ENCODE measurements at regions not wholly inside any gene's neighbourhood (a gene's known extent, or its start where the extent isn't known, plus 50 kb on each side); places are given as distances from the start of the nearest gene placed in this dataset.

- TF ChIP-seq, protein P1, sequence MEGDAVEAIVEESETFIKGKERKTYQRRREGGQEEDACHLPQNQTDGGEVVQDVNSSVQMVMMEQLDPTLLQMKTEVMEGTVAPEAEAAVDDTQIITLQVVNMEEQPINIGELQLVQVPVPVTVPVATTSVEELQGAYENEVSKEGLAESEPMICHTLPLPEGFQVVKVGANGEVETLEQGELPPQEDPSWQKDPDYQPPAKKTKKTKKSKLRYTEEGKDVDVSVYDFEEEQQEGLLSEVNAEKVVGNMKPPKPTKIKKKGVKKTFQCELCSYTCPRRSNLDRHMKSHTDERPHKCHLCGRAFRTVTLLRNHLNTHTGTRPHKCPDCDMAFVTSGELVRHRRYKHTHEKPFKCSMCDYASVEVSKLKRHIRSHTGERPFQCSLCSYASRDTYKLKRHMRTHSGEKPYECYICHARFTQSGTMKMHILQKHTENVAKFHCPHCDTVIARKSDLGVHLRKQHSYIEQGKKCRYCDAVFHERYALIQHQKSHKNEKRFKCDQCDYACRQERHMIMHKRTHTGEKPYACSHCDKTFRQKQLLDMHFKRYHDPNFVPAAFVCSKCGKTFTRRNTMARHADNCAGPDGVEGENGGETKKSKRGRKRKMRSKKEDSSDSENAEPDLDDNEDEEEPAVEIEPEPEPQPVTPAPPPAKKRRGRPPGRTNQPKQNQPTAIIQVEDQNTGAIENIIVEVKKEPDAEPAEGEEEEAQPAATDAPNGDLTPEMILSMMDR (conservative IDR thresholded peaks at IDR 0.05; ENCODE audit: low read length): no peak
- no peak for TF ChIP-seq EZH2phosphoT487 (IDR thresholded peaks at IDR 0.05; ENCODE audit: borderline replicate concordance, low read depth, low read length)
These were observed 108.8 kb upstream of the ENPEP start for GRCh38 chr4:110367156-110367555.

Measured in OCI-LY7 (cell line).